BE2C (cell line): ENCODE measurements at regions not wholly inside any gene's neighbourhood (a gene's known extent, or its start where the extent isn't known, plus 50 kb on each side); places are given as distances from the start of the nearest gene placed in this dataset.

Experiments
- DNase-seq: peaks from one replicate; pipeline ENCODE4 v3.0.0-alpha.2; 2020
- H3K27me3 ChIP-seq: fragments of 250-450 bp; sonication (Bioruptor Pico); 2 replicates; pipeline ENCODE4 v1.5.1; 2020; ENCODE audit warnings: mild to moderate bottlenecking
- H3K36me3 ChIP-seq: fragments of 250-450 bp; sonication (Bioruptor Pico); 2 replicates; pipeline ENCODE4 v1.5.1; 2020; ENCODE audit warnings: mild to moderate bottlenecking
- H3K4me1 ChIP-seq: fragments of 250-450 bp; sonication (Bioruptor Pico); 2 replicates; pipeline ENCODE4 v1.5.1; 2020
- H3K4me3 ChIP-seq: 2 replicates; pipeline ENCODE4 v1.5.1; 2011; ENCODE audit warnings: low read depth, low read length
- H3K9me3 ChIP-seq: fragments of 250-450 bp; sonication (Bioruptor Pico); 2 replicates; pipeline ENCODE4 v1.5.1; 2020
- CTCF ChIP-seq: IDR thresholded peaks from 2 replicates; pipeline ENCODE4 v1.5.1; 2012; ENCODE audit warnings: mild to moderate bottlenecking, low read depth, low read length

- no peak for DNase-seq
- Histone ChIP-seq H3K4me3 (no peak overlapping the region), H3K4me1 (no peaks in the 10 kb centered on the region), H3K9me3 (no peaks in the 10 kb centered on the region), H3K36me3 (no peaks in the 10 kb centered on the region), H3K27me3 (no peaks in the 10 kb centered on the region)
- no peak for TF ChIP-seq CTCF
Observed at GRCh38 chr3:193929373-193929772, 206.6 kb upstream of the HES1 start.

GRCh38 chr3:193929921-193930646, 205.9 kb upstream of the HES1 start:
- DNase-seq = no peak

GRCh38 chr3:193932136-193932535, 203.8 kb upstream of the HES1 start:
- Histone ChIP-seq H3K9me3 (no peaks in the 10 kb centered on the region), H3K36me3 (no peaks in the 10 kb centered on the region), H3K4me3 (no peak overlapping the region), H3K27me3 (no peaks in the 10 kb centered on the region), H3K4me1 (no peaks in the 10 kb centered on the region)
- DNase-seq = no peak
- TF ChIP-seq CTCF = no peak

More at GRCh38 chr3:193929921-193930646, 205.9 kb upstream of the HES1 start:
- TF ChIP-seq CTCF = no peak
- Histone ChIP-seq H3K4me1 (no peaks in the 10 kb centered on the region), H3K4me3 (no peak overlapping the region), H3K27me3 (no peaks in the 10 kb centered on the region), H3K9me3 (no peaks in the 10 kb centered on the region), H3K36me3 (no peaks in the 10 kb centered on the region)

- Histone ChIP-seq H3K36me3 (no peaks in the 10 kb centered on the region), H3K9me3 (no peaks in the 10 kb centered on the region), H3K4me3 (no peak overlapping the region), H3K27me3 (no peaks in the 10 kb centered on the region), H3K4me1 (no peaks in the 10 kb centered on the region)
- DNase-seq = no peak
- no peak for TF ChIP-seq CTCF
Observed at GRCh38 chr3:193932576-193932975, 203.4 kb upstream of the HES1 start.

GRCh38 chr3:193933451-193933850, 202.5 kb upstream of the HES1 start:
- no peaks in the 10 kb centered on the region for H3K36me3 ChIP-seq
- no peak for TF ChIP-seq CTCF

GRCh38 chr3:193935916-193936315, 200.0 kb upstream of the HES1 start:
- no peak for DNase-seq
- Histone ChIP-seq H3K4me1 (no peaks in the 10 kb centered on the region), H3K4me3 (no peak overlapping the region), H3K36me3 (no peaks in the 10 kb centered on the region), H3K27me3 (no peaks in the 10 kb centered on the region), H3K9me3 (no peaks in the 10 kb centered on the region)
- no peak for TF ChIP-seq CTCF

More at GRCh38 chr3:193933451-193933850, 202.5 kb upstream of the HES1 start:
- DNase-seq = no peak
- Histone ChIP-seq H3K4me3 (no peak overlapping the region), H3K9me3 (no peaks in the 10 kb centered on the region), H3K27me3 (no peaks in the 10 kb centered on the region), H3K4me1 (no peaks in the 10 kb centered on the region)
